SU-DHL-6 (cell line): ENCODE measurements at regions not wholly inside any gene's neighbourhood (a gene's known extent, or its start where the extent isn't known, plus 50 kb on each side); places are given as distances from the start of the nearest gene placed in this dataset.

Source experiments
- CTCF ChIP-seq: fragments of 200-600 bp; sonication (generic); IDR thresholded peaks from one replicate; pipeline ENCODE4 v1.5.1; 2017; ENCODE audit warnings: antibody characterized with exemption, mild to moderate bottlenecking, low read length, moderate library complexity; ENCODE audit not compliant: insufficient read depth, poor library complexity, severe bottlenecking
- EZH2phosphoT487 ChIP-seq: fragments of 200-600 bp; sonication (generic), shearing (Covaris generic); conservative IDR thresholded peaks from 2 replicates; pipeline ENCODE4 v1.6.1; 2018; ENCODE audit warnings: mild to moderate bottlenecking, antibody characterized with exemption, low read length, moderate library complexity, mixed read lengths

GRCh38 chr21:43286196-43286595 lies 117.4 kb downstream of the CRYAA start:
- TF ChIP-seq CTCF (no peak), EZH2phosphoT487 (no peak)
